HepG2 (cell line): ENCODE measurements at regions not wholly inside any gene's neighbourhood (a gene's known extent, or its start where the extent isn't known, plus 50 kb on each side); places are given as distances from the start of the nearest gene placed in this dataset.

Source experiments
- ATAC-seq: fragments of 200-7000 bp; cut with Tn5 transposase; 3 replicates; pipeline ENCODE4 v1.9.1; 2020; ENCODE audit warnings: mild to moderate bottlenecking, moderate library complexity
- BruUV-seq: library from RNA; stranded (reverse); fragments of 400-500 nt; replicated peaks from 2 replicates; lab custom pipeline; 2021; lab: Mats Ljungman, UMichigan
- CTCF ChIA-PET: fragments of 300-600 bp; formaldehyde crosslinking; extraction: SDS; loops from one replicate; lab custom pipeline; 2021; ENCODE audit warnings: low total read pairs, inconsistent platforms, low intra/inter-chr PET ratio; lab: Yijun Ruan, JAX
- POLR2A ChIA-PET: fragments of 350-600 bp; sonication (Branson Sonifier 250); formaldehyde crosslinking; loops from one replicate; lab custom pipeline; 2020; ENCODE audit warnings: antibody characterized with exemption, inconsistent platforms; lab: Yijun Ruan, JAX
- DNase-seq: peaks from one replicate; pipeline ENCODE4 v3.0.0-alpha.2; 2015; ENCODE audit warnings: low spot score
- FAIRE-seq: peaks from 3 replicates; lab custom pipeline; 2011; peaks lifted over from hg19 to GRCh38; lab: Jason Lieb, UNC
- H2AFZ ChIP-seq: one replicate; pipeline ENCODE4 v1.6.1; 2011; ENCODE audit warnings: low read length, inconsistent platforms
- H3K27ac ChIP-seq: fragments of 300-600 bp; 3 replicates; pipeline ENCODE4 v1.8.0; 2011; ENCODE audit warnings: mixed run types, mild to moderate bottlenecking, mixed read lengths, low read length, inconsistent platforms; ENCODE audit not compliant: insufficient read depth; ENCODE audit errors: extremely low read length
- H3K27me3 ChIP-seq, 2 experiments: fragments of 200-600 bp in 1 of 2; 2 replicates in 1 of 2; 3 replicates in 1 of 2; pipeline versions ENCODE4 v1.6.0 to v1.8.0; 2011; ENCODE audit warnings: low read length in 2 of 2, mild to moderate bottlenecking in 2 of 2, moderate library complexity in 2 of 2, inconsistent platforms in 1 of 2; ENCODE audit not compliant: insufficient read depth in 2 of 2, control insufficient read depth in 1 of 2
- H3K36me3 ChIP-seq, 2 experiments: fragments of 200-600 bp in 1 of 2; replicated peaks in 1 of 2; 2 replicates in 1 of 2; 3 replicates in 1 of 2; pipeline versions ENCODE4 v1.5.1 to v1.8.0; 2011; ENCODE audit warnings: low read length in 2 of 2, inconsistent platforms in 1 of 2; ENCODE audit not compliant: insufficient read depth in 2 of 2, control insufficient read depth in 1 of 2
- H3K4me1 ChIP-seq: 2 replicates; pipeline ENCODE4 v1.5.1; 2012; ENCODE audit warnings: low read length, inconsistent platforms; ENCODE audit not compliant: insufficient read depth
- H3K4me2 ChIP-seq: 2 replicates; pipeline ENCODE4 v1.6.0; 2011; ENCODE audit warnings: low read depth, low read length, inconsistent platforms
- H3K4me3 ChIP-seq, 3 experiments: fragments of 200-600 bp in 1 of 3; sonication (generic), shearing (Covaris generic) in 1 of 3; replicated peaks in 1 of 3; 2 replicates each; pipeline ENCODE4 v1.5.1; 2011 to 2016; ENCODE audit warnings: low read length in 3 of 3, inconsistent platforms in 2 of 3, low read depth in 2 of 3, mild to moderate bottlenecking in 2 of 3, control low read depth in 1 of 3, mixed read lengths in 1 of 3; ENCODE audit not compliant: insufficient read depth in 1 of 3
- H3K79me2 ChIP-seq: one replicate; pipeline ENCODE4 v1.6.1; 2011; ENCODE audit warnings: low read length, inconsistent platforms; ENCODE audit not compliant: insufficient read depth
- H3K9ac ChIP-seq: 2 replicates; pipeline ENCODE4 v1.6.0; 2011; ENCODE audit warnings: mild to moderate bottlenecking, low read depth, low read length, inconsistent platforms; ENCODE audit not compliant: insufficient read depth
- H3K9me3 ChIP-seq: 2 replicates; pipeline ENCODE4 v1.5.1; 2012; ENCODE audit warnings: mild to moderate bottlenecking, low read length
- H4K20me1 ChIP-seq: 2 replicates; pipeline ENCODE4 v1.6.0; 2011; ENCODE audit warnings: inconsistent platforms, mild to moderate bottlenecking, low read length, moderate library complexity; ENCODE audit not compliant: insufficient read depth
- DPF2 ChIP-seq: sonication (generic); formaldehyde crosslinking; IDR thresholded peaks from 2 replicates; pipeline ENCODE4 v1.4.0; 2020; ENCODE audit warnings: mild to moderate bottlenecking, low read depth, missing genetic modification reagents, borderline replicate concordance
- FOXP1 ChIP-seq, 2 experiments: fragments of 450-650 bp in 1 of 2; IDR thresholded peaks; 2 replicates each; pipeline ENCODE4 v1.6.1; 2017 to 2018; ENCODE audit warnings: antibody characterized with exemption in 1 of 2
- GTF2F1 ChIP-seq: fragments of 150-350 bp; IDR thresholded peaks from 2 replicates; pipeline ENCODE4 v1.6.1; 2014; ENCODE audit warnings: low read length
- RBFOX2 ChIP-seq: fragments of 200-400 bp; formaldehyde crosslinking; IDR thresholded peaks from 2 replicates; pipeline ENCODE4 v1.6.1; 2017; ENCODE audit warnings: low read depth, mild to moderate bottlenecking, low read length
- RFX1 ChIP-seq: fragments of 450-650 bp; IDR thresholded peaks from 2 replicates; pipeline ENCODE4 v1.6.1; 2017
- SAFB2 ChIP-seq: sonication (generic); formaldehyde crosslinking; IDR thresholded peaks from 2 replicates; pipeline ENCODE4 v1.5.1; 2020; ENCODE audit warnings: missing genetic modification reagents, low read depth, mild to moderate bottlenecking, borderline replicate concordance
- ZFP82 ChIP-seq: sonication (generic); formaldehyde crosslinking; IDR thresholded peaks from 2 replicates; pipeline ENCODE4 v1.5.1; 2020; ENCODE audit warnings: mild to moderate bottlenecking, missing genetic modification reagents, borderline replicate concordance
- ZNF672 ChIP-seq: sonication (generic); formaldehyde crosslinking; IDR thresholded peaks from 2 replicates; pipeline ENCODE4 v1.8.1; 2022; ENCODE audit warnings: missing genetic modification reagents
- ZNF792 ChIP-seq: IDR thresholded peaks from 2 replicates; pipeline ENCODE4 v1.6.1; 2016
- WGBS: methylation state at CpG from one replicate; pipeline ENCODE4 v1.1.6; 2017; ENCODE audit warnings: low lambda C conversion rate; 5-methylcytosine and 5-hydroxymethylcytosine counted together
- in situ Hi-C: cut with HindIII; loops from 2 replicates; pipeline ENCODE4 v1.10.0; 2017; ENCODE audit warnings: low pct_unique_long_range_greater_than_20kb; ENCODE audit not compliant: extremely low pct_ligation_motif_present
- intact Hi-C: fragments of 100-400 bp; cut with micrococcal nuclease; formaldehyde crosslinking; loops from one replicate; pipeline ENCODE4 v1.10.0; 2022; ENCODE audit not compliant: unreplicated experiment
- TF ChIP-seq, protein P1 (sequence below): sonication (generic); formaldehyde crosslinking; IDR thresholded peaks from 2 replicates; pipeline ENCODE4 v1.4.0; 2020; ENCODE audit warnings: missing genetic modification reagents, borderline replicate concordance
- TF ChIP-seq, protein P2 (sequence below), 2 experiments: sonication (generic) in 1 of 2; formaldehyde crosslinking in 1 of 2; IDR thresholded peaks; 2 replicates each; pipeline versions ENCODE4 v1.4.0 to v1.6.1; 2016 to 2020; ENCODE audit warnings: borderline replicate concordance in 1 of 2, low read depth in 1 of 2, mild to moderate bottlenecking in 1 of 2, missing genetic modification reagents in 1 of 2

DNA sequence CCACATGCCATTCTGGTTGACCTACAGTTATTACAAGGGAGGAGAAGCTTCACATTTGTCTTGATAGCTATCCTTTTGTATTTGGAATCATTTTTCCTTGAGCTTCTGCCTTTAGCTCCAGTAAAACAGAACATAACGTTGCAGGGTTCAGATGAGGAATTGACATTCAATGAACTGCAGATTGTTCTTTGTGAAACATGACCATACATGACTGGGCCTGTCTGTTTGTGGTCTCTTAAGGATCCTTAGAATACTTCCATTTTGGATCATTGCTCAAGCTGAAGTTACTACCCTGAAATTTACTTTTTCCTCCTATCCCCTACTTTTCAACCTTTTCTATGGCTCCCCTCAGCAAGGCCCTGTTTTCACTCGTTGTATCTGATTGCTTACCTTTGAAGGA lies 1281.7 kb upstream of the CELF4 start:
- no peaks in the 10 kb centered on the region for H3K9me3 ChIP-seq
- ATAC-seq (no peak), DNase-seq (no peak), FAIRE-seq (no peak)
- no peak overlapping the region for H3K4me3 ChIP-seq
- no peaks in the 10 kb centered on the region for H3K36me3 ChIP-seq
- H3K9ac ChIP-seq: no peak overlapping the region
- CTCF ChIA-PET: no interaction called here
- H3K79me2 ChIP-seq: no peaks in the 10 kb centered on the region
- H3K4me1 ChIP-seq: no peaks in the 10 kb centered on the region
- in situ Hi-C loops (loop anchor here (25.0 kb wide), 1 partner anchor 90 kb away; no protein-coding TSS in a partner anchor), intact Hi-C loops (no loop called here)
- H4K20me1 ChIP-seq: no peaks in the 10 kb centered on the region
- no peak overlapping the region for H2AFZ ChIP-seq
- WGBS: 0% methylated on average over 2 of the region's 2 CpGs
- no TSS peak for BruUV-seq
- no peak for TF ChIP-seq FOXP1 (IDR thresholded peaks at IDR 0.05)
- no peak for TF ChIP-seq FOXP1 (CRISPR knock-in tag; IDR thresholded peaks at IDR 0.05)
- TF ChIP-seq ZNF672: no peak
- POLR2A ChIA-PET: no interaction called here
- H3K4me2 ChIP-seq: no peak overlapping the region
- H3K27ac ChIP-seq: no peak overlapping the region
- H3K27me3 ChIP-seq: no peaks in the 10 kb centered on the region

DNA sequence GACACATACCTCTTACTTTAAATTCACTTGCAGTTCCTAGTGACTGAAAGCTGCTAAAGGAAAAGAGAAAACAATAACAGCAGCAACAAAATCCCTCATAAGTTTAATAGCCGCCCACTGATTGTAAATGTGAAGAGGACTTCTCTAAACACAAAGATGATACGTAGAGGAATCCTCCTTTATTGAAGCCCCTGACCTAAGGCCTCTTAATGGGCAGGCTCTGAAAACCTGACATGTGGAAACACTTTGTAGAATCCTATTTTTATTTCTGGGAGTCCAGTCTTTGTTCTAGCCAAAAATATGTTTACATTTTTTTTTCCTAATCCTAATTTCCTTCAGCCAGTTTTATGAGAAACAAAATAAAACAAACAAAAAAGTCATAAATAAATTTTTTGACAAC lies 1277.7 kb upstream of the CELF4 start:
- POLR2A ChIA-PET: no interaction called here
- no peak for DNase-seq
- no TSS peak for BruUV-seq
- H3K27me3 ChIP-seq: no peaks in the 10 kb centered on the region
- no peaks in the 10 kb centered on the region for H3K79me2 ChIP-seq
- no peak overlapping the region for H3K27ac ChIP-seq
- FAIRE-seq: no peak
- no peaks in the 10 kb centered on the region for H3K36me3 ChIP-seq
- H3K9ac ChIP-seq: no peak overlapping the region
- no peak overlapping the region for H2AFZ ChIP-seq
- H3K4me3 ChIP-seq: no peak overlapping the region
- H3K4me2 ChIP-seq: no peak overlapping the region
- intact Hi-C loops (no loop called here), in situ Hi-C loops (loop anchor here (25.0 kb wide), 1 partner anchor 94 kb away; no protein-coding TSS in a partner anchor)
- no peaks in the 10 kb centered on the region for H4K20me1 ChIP-seq
- WGBS: 27% methylated on average over 2 of the region's 2 CpGs
- H3K4me1 ChIP-seq: no peaks in the 10 kb centered on the region
- ATAC-seq: no peak
- no peaks in the 10 kb centered on the region for H3K9me3 ChIP-seq
- CTCF ChIA-PET: no interaction called here
- TF ChIP-seq, protein P1, sequence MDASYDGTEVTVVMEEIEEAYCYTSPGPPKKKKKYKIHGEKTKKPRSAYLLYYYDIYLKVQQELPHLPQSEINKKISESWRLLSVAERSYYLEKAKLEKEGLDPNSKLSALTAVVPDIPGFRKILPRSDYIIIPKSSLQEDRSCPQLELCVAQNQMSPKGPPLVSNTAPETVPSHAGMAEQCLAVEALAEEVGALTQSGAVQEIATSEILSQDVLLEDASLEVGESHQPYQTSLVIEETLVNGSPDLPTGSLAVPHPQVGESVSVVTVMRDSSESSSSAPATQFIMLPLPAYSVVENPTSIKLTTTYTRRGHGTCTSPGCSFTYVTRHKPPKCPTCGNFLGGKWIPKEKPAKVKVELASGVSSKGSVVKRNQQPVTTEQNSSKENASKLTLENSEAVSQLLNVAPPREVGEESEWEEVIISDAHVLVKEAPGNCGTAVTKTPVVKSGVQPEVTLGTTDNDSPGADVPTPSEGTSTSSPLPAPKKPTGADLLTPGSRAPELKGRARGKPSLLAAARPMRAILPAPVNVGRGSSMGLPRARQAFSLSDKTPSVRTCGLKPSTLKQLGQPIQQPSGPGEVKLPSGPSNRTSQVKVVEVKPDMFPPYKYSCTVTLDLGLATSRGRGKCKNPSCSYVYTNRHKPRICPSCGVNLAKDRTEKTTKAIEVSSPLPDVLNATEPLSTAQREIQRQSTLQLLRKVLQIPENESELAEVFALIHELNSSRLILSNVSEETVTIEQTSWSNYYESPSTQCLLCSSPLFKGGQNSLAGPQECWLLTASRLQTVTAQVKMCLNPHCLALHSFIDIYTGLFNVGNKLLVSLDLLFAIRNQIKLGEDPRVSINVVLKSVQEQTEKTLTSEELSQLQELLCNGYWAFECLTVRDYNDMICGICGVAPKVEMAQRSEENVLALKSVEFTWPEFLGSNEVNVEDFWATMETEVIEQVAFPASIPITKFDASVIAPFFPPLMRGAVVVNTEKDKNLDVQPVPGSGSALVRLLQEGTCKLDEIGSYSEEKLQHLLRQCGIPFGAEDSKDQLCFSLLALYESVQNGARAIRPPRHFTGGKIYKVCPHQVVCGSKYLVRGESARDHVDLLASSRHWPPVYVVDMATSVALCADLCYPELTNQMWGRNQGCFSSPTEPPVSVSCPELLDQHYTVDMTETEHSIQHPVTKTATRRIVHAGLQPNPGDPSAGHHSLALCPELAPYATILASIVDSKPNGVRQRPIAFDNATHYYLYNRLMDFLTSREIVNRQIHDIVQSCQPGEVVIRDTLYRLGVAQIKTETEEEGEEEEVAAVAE (CRISPR knock-in tag): no peak
- no peak for TF ChIP-seq SAFB2 (CRISPR knock-in tag)
- TF ChIP-seq ZNF792 (CRISPR knock-in tag): no peak
- TF ChIP-seq RFX1: no peak
- TF ChIP-seq, protein P2, sequence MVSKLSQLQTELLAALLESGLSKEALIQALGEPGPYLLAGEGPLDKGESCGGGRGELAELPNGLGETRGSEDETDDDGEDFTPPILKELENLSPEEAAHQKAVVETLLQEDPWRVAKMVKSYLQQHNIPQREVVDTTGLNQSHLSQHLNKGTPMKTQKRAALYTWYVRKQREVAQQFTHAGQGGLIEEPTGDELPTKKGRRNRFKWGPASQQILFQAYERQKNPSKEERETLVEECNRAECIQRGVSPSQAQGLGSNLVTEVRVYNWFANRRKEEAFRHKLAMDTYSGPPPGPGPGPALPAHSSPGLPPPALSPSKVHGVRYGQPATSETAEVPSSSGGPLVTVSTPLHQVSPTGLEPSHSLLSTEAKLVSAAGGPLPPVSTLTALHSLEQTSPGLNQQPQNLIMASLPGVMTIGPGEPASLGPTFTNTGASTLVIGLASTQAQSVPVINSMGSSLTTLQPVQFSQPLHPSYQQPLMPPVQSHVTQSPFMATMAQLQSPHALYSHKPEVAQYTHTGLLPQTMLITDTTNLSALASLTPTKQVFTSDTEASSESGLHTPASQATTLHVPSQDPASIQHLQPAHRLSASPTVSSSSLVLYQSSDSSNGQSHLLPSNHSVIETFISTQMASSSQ (IDR thresholded peaks at IDR 0.05; ENCODE audit: low read depth): no peak
- TF ChIP-seq, protein P2 (CRISPR knock-in tag; IDR thresholded peaks at IDR 0.05; ENCODE audit: borderline replicate concordance): no peak
- no peak for TF ChIP-seq RBFOX2
- no peak for TF ChIP-seq GTF2F1
- no peak for TF ChIP-seq DPF2
- TF ChIP-seq ZFP82 (CRISPR knock-in tag): no peak
